B cell (primary cell): ENCODE measurements at regions not wholly inside any gene's neighbourhood (a gene's known extent, or its start where the extent isn't known, plus 50 kb on each side); places are given as distances from the start of the nearest gene placed in this dataset.

ENCODE experiments used
- ATAC-seq: fragments of 200-7000 bp; cut with Tn5 transposase; one replicate; pipeline ENCODE4 v1.10.0; 2021; ENCODE audit warnings: low read depth, mild to moderate bottlenecking, moderate number of reproducible peaks, moderate library complexity
- CTCF ChIA-PET: fragments of 350-600 bp; sonication (Branson Sonifier 250); formaldehyde crosslinking; loops from one replicate; lab custom pipeline; 2021; ENCODE audit warnings: antibody characterized with exemption, inconsistent platforms; lab: Charles Lee
- POLR2A ChIA-PET: fragments of 350-600 bp; sonication (Branson Sonifier 250); formaldehyde crosslinking; loops from one replicate; lab custom pipeline; 2021; ENCODE audit warnings: antibody characterized with exemption; lab: Charles Lee
- DNase-seq: peaks from one replicate; pipeline ENCODE4 v3.0.0; 2013
- H2AFZ ChIP-seq: 2 replicates; pipeline ENCODE4 v1.6.1; 2012; ENCODE audit warnings: mild to moderate bottlenecking, low read depth, low read length; ENCODE audit not compliant: insufficient read depth, poor library complexity, severe bottlenecking
- H3K27ac ChIP-seq, 2 donors: 1 replicate in 1 of 2; 2 replicates in 1 of 2; pipeline ENCODE4 v1.5.1; 2012 to 2013; ENCODE audit warnings: low read length in 2 of 2, mild to moderate bottlenecking in 2 of 2, moderate library complexity in 1 of 2
- H3K27me3 ChIP-seq, 4 experiments: fragments of 200-600 bp in 1 of 4; sonication (generic) in 1 of 4; replicated peaks in 1 of 4; 1 replicate in 2 of 4; 2 replicates in 2 of 4; pipeline versions ENCODE4 v1.6.1 to v1.7.0; 2013 to 2016; ENCODE audit warnings: low read length in 3 of 4, mild to moderate bottlenecking in 2 of 4, mixed read lengths in 1 of 4, moderate library complexity in 1 of 4; ENCODE audit not compliant: insufficient read depth in 4 of 4, control insufficient read depth in 3 of 4; ENCODE audit errors: control extremely low read depth in 1 of 4
- H3K36me3 ChIP-seq, 2 experiments: replicated peaks in 1 of 2; 1 replicate in 1 of 2; 2 replicates in 1 of 2; pipeline versions ENCODE4 v1.6.1 to v1.7.1; 2013; ENCODE audit warnings: low read length in 1 of 2; ENCODE audit not compliant: insufficient read depth in 2 of 2, control insufficient read depth in 1 of 2; ENCODE audit errors: control extremely low read depth in 1 of 2, extremely low read depth in 1 of 2
- H3K4me1 ChIP-seq, 2 donors: fragments of 200-600 bp in 1 of 2; sonication (generic) in 1 of 2; 1 replicate in 1 of 2; 2 replicates in 1 of 2; pipeline versions ENCODE4 v1.5.1 to v1.6.1; 2013 to 2017; ENCODE audit warnings: low read length in 2 of 2; ENCODE audit not compliant: control insufficient read depth in 2 of 2, insufficient read depth in 2 of 2
- H3K4me2 ChIP-seq: replicated peaks from 2 replicates; pipeline ENCODE3; 2012; ENCODE audit warnings: mild to moderate bottlenecking, low read depth, low read length; ENCODE audit not compliant: poor library complexity, severe bottlenecking
- H3K4me3 ChIP-seq, 5 experiments: fragments of 200-600 bp in 1 of 5; sonication (generic) in 1 of 5; 1 replicate in 3 of 5; 2 replicates in 2 of 5; pipeline versions ENCODE4 v1.5.1 to v1.7.0; 2011 to 2016; ENCODE audit warnings: low read length in 4 of 5, mild to moderate bottlenecking in 4 of 5, low read depth in 2 of 5, control low read depth in 1 of 5, moderate library complexity in 1 of 5; ENCODE audit not compliant: insufficient read depth in 1 of 5; ENCODE audit errors: control extremely low read depth in 1 of 5, extremely low read depth in 1 of 5
- H3K79me2 ChIP-seq: fragments of 200-600 bp; sonication (generic); one replicate; pipeline ENCODE4 v1.6.0; 2016; ENCODE audit warnings: low read length; ENCODE audit not compliant: control insufficient read depth, insufficient read depth
- H3K9ac ChIP-seq: fragments of 200-600 bp; sonication (generic); 2 replicates; pipeline ENCODE4 v1.6.1; 2017; ENCODE audit warnings: mild to moderate bottlenecking, low read length, moderate library complexity
- H3K9me3 ChIP-seq, 3 donors: one replicate each; pipeline versions ENCODE4 v1.6.1 to v1.7.1; 2013; ENCODE audit warnings: low read length in 2 of 3; ENCODE audit not compliant: control insufficient read depth in 2 of 3, insufficient read depth in 1 of 3; ENCODE audit errors: control extremely low read depth in 1 of 3
- H4K20me1 ChIP-seq: 2 replicates; pipeline ENCODE4 v1.6.0; 2012; ENCODE audit warnings: mild to moderate bottlenecking, low read length; ENCODE audit not compliant: insufficient read depth, control insufficient read depth, poor library complexity, severe bottlenecking
- H3K27ac Mint-ChIP-seq: one replicate; pipeline ENCODE4 v1.8.0; 2021; ENCODE audit warnings: mixed read lengths
- H3K27me3 Mint-ChIP-seq: one replicate; pipeline ENCODE4 v1.8.0; 2021; ENCODE audit warnings: mixed read lengths
- H3K4me1 Mint-ChIP-seq: one replicate; pipeline ENCODE4 v1.8.0; 2021; ENCODE audit warnings: mixed read lengths
- H3K4me3 Mint-ChIP-seq: one replicate; pipeline ENCODE4 v1.8.0; 2021; ENCODE audit warnings: mixed read lengths
- H3K9me3 Mint-ChIP-seq: one replicate; pipeline ENCODE4 v1.8.0; 2022; ENCODE audit warnings: mixed read lengths; ENCODE audit not compliant: insufficient read depth
- CTCF ChIP-seq: fragments of 200-600 bp; IDR thresholded peaks from one replicate; pipeline ENCODE4 v1.8.0; 2022; ENCODE audit warnings: antibody characterized with exemption, mild to moderate bottlenecking
- EZH2 ChIP-seq: IDR thresholded peaks from 2 replicates; pipeline ENCODE4 v1.6.1; 2012; ENCODE audit warnings: borderline replicate concordance, low read depth, mild to moderate bottlenecking, moderate library complexity, low read length; ENCODE audit not compliant: insufficient read depth, poor library complexity, severe bottlenecking
- WGBS: methylation state at CpG from one replicate; pipeline ENCODE4 v1.1.5; 2013; ENCODE audit warnings: missing lambda C conversion rate; ENCODE audit not compliant: insufficient coverage; 5-methylcytosine and 5-hydroxymethylcytosine counted together
- intact Hi-C: fragments of 100-400 bp; cut with micrococcal nuclease; formaldehyde crosslinking; loops from one replicate; pipeline ENCODE4 v1.10.0; 2022

GRCh38 chr11:42171046-42171445 is 711.6 kb upstream of the LRRC4C start:
- Mint-ChIP-seq H3K27ac (no peak overlapping the region), H3K9me3 (peaks cover 7% of the 10 kb centered on the region), H3K27me3 (no peaks in the 10 kb centered on the region), H3K4me3 (no peak overlapping the region), H3K4me1 (no peaks in the 10 kb centered on the region)
- no peak for ATAC-seq
- Histone ChIP-seq H3K4me1 (no peaks in the 10 kb centered on the region), H4K20me1 (no peaks in the 10 kb centered on the region), H3K27ac (no peak overlapping the region), H2AFZ (no peak overlapping the region), H3K36me3 (no peaks in the 10 kb centered on the region), H3K9me3 (no peaks in the 10 kb centered on the region), H3K9ac (no peak overlapping the region), H3K4me3 (no peak overlapping the region), H3K27me3 (no peaks in the 10 kb centered on the region), H3K4me2 (no peak overlapping the region), H3K79me2 (no peaks in the 10 kb centered on the region)
- DNase-seq: no peak
- CTCF ChIA-PET: no interaction called here
- no CpG with 5 or more reads among the region's 1 CpG for WGBS
- intact Hi-C loops: no loop called here
- POLR2A ChIA-PET: no interaction called here
- TF ChIP-seq EZH2 (no peak), CTCF (no peak)

GRCh38 chr11:42172441-42172840 is 713.0 kb upstream of the LRRC4C start:
- Mint-ChIP-seq H3K27me3 (no peaks in the 10 kb centered on the region), H3K27ac (no peak overlapping the region), H3K9me3 (peaks cover 7% of the 10 kb centered on the region), H3K4me3 (no peak overlapping the region), H3K4me1 (no peaks in the 10 kb centered on the region)
- Histone ChIP-seq H3K9me3 (no peaks in the 10 kb centered on the region), H3K27ac (no peak overlapping the region), H3K4me2 (no peak overlapping the region), H3K79me2 (no peaks in the 10 kb centered on the region), H3K27me3 (no peaks in the 10 kb centered on the region), H3K4me1 (no peaks in the 10 kb centered on the region), H3K4me3 (no peak overlapping the region), H3K36me3 (no peaks in the 10 kb centered on the region), H4K20me1 (no peaks in the 10 kb centered on the region), H3K9ac (no peak overlapping the region), H2AFZ (no peak overlapping the region)
- TF ChIP-seq CTCF: no peak
- no peak for TF ChIP-seq EZH2
- DNase-seq: no peak
- POLR2A ChIA-PET: no interaction called here
- CTCF ChIA-PET: no interaction called here
- no peak for ATAC-seq
- WGBS: 76% methylated on average over 3 of the region's 3 CpGs
- intact Hi-C loops: no loop called here
